ENCODE measurements at regions not wholly inside any gene's neighbourhood (a gene's known extent, or its start where the extent isn't known, plus 50 kb on each side); places are given as distances from the start of the nearest gene placed in this dataset.

GRCh38 chr11:15776366-15776765 is 580.0 kb downstream of the SOX6 start:
- TF ChIP-seq CTCF (IDR thresholded peaks at IDR 0.05) (no peak), POLR2A (IDR thresholded peaks at IDR 0.05) (no peak), POLR2AphosphoS5 (IDR thresholded peaks at IDR 0.05) (no peak)

Data from breast epithelium (tissue), 3 donors.